K562 (cell line): ENCODE measurements at regions not wholly inside any gene's neighbourhood (a gene's known extent, or its start where the extent isn't known, plus 50 kb on each side); places are given as distances from the start of the nearest gene placed in this dataset.

Source experiments
- ATAC-seq: fragments of 200-7000 bp; cut with Tn5 transposase; 3 replicates; pipeline ENCODE4 v1.9.1; 2020; ENCODE audit warnings: moderate library complexity
- BruUV-seq: library from RNA; stranded (reverse); fragments of 400-500 nt; replicated peaks from 2 replicates; lab custom pipeline; 2021; lab: Mats Ljungman, UMichigan
- CTCF ChIA-PET: fragments of 300-600 bp; formaldehyde crosslinking; extraction: SDS; loops from one replicate; lab custom pipeline; 2021; ENCODE audit warnings: low intra/inter-chr PET ratio; lab: Yijun Ruan, JAX
- POLR2A ChIA-PET: fragments of 300-600, 350-650 bp; sonication (Branson Sonifier 250); formaldehyde crosslinking; extraction: SDS; loops from one replicate; lab custom pipeline; 2021; ENCODE audit warnings: antibody characterized with exemption, inconsistent platforms; lab: Yijun Ruan, JAX
- DNase-seq, 4 experiments: peaks; one replicate each; pipeline versions ENCODE4 v3.0.0 to v3.0.0-alpha.2; 2011 to 2018; ENCODE audit warnings: low spot score in 3 of 4, mixed read lengths in 3 of 4; ENCODE audit errors: extremely low read depth in 1 of 4
- FAIRE-seq: peaks from 2 replicates; lab custom pipeline; 2011; peaks lifted over from hg19 to GRCh38; lab: Jason Lieb, UNC
- H2AFZ ChIP-seq: 2 replicates; pipeline ENCODE4 v1.6.0; 2011; ENCODE audit warnings: low read depth, low read length, control low read depth, inconsistent platforms
- H3K27ac ChIP-seq: fragments of 200-600 bp; 3 replicates; pipeline ENCODE4 v1.8.0; 2011; ENCODE audit warnings: low read depth, mild to moderate bottlenecking, control low read depth, inconsistent platforms, low read length, moderate library complexity, mixed read lengths; ENCODE audit errors: extremely low read depth
- H3K27me3 ChIP-seq, 2 experiments: fragments of 300-600 bp in 1 of 2; 2 replicates in 1 of 2; 3 replicates in 1 of 2; pipeline versions ENCODE4 v1.6.0 to v1.8.0; 2011; ENCODE audit warnings: inconsistent platforms in 2 of 2, low read length in 2 of 2, mild to moderate bottlenecking in 1 of 2, mixed read lengths in 1 of 2, moderate library complexity in 1 of 2; ENCODE audit not compliant: control insufficient read depth in 2 of 2, insufficient read depth in 2 of 2
- H3K36me3 ChIP-seq: fragments of 300-600 bp; 3 replicates; pipeline ENCODE4 v1.8.0; 2011; ENCODE audit warnings: mild to moderate bottlenecking, low read length, inconsistent platforms; ENCODE audit not compliant: control insufficient read depth, insufficient read depth
- H3K4me1 ChIP-seq, 2 experiments: fragments of 200-600 bp in 1 of 2; replicated peaks in 1 of 2; 2 replicates in 1 of 2; 3 replicates in 1 of 2; pipeline versions ENCODE4 v1.5.1 to v1.8.0; 2011; ENCODE audit warnings: inconsistent platforms in 2 of 2, low read length in 2 of 2, mild to moderate bottlenecking in 1 of 2, mixed read lengths in 1 of 2, moderate library complexity in 1 of 2; ENCODE audit not compliant: control insufficient read depth in 2 of 2, insufficient read depth in 2 of 2
- H3K4me2 ChIP-seq: 2 replicates; pipeline ENCODE4 v1.6.1; 2011; ENCODE audit warnings: low read length, control low read depth, inconsistent platforms, mixed read lengths; ENCODE audit not compliant: insufficient read depth
- H3K4me3 ChIP-seq: fragments of 200-600 bp; sonication (generic), shearing (Covaris generic); 2 replicates; pipeline ENCODE4 v1.5.1; 2016; ENCODE audit warnings: control low read depth, inconsistent platforms
- H3K79me2 ChIP-seq: fragments of 200-600 bp; 3 replicates; pipeline ENCODE4 v1.8.0; 2011; ENCODE audit warnings: low read length, inconsistent platforms; ENCODE audit not compliant: control insufficient read depth, insufficient read depth
- H3K9ac ChIP-seq, 2 experiments: 2 replicates each; pipeline versions ENCODE4 v1.6.0 to v1.6.1; 2011; ENCODE audit warnings: low read depth in 2 of 2, low read length in 2 of 2, control low read depth in 1 of 2, inconsistent platforms in 1 of 2, mild to moderate bottlenecking in 1 of 2, mixed read lengths in 1 of 2; ENCODE audit not compliant: insufficient read depth in 1 of 2
- H3K9me1 ChIP-seq: one replicate; pipeline ENCODE4 v1.6.0; 2011; ENCODE audit warnings: inconsistent platforms, mild to moderate bottlenecking, low read length, moderate library complexity; ENCODE audit not compliant: control insufficient read depth, insufficient read depth
- H3K9me3 ChIP-seq: replicated peaks from 2 replicates; pipeline ENCODE4 v1.5.1; 2011; ENCODE audit warnings: low read depth, low read length, inconsistent platforms; ENCODE audit not compliant: control insufficient read depth, insufficient read depth
- H4K20me1 ChIP-seq: replicated peaks from 2 replicates; pipeline ENCODE4 v1.6.1; 2011; ENCODE audit warnings: low read length, inconsistent platforms, mixed read lengths; ENCODE audit not compliant: control insufficient read depth, insufficient read depth
- MBD1 ChIP-seq: fragments of 250-450 bp; sonication (Bioruptor Pico); IDR thresholded peaks from 2 replicates; pipeline ENCODE4 v1.8.0; 2022; ENCODE audit warnings: inconsistent platforms
- SMAD1 ChIP-seq: fragments of 150-350 bp; IDR thresholded peaks from 2 replicates; pipeline ENCODE4 v1.6.1; 2014; ENCODE audit warnings: low read length, low read depth; ENCODE audit not compliant: partially characterized antibody
- SMARCA5 ChIP-seq: fragments of 450-650 bp; IDR thresholded peaks from 2 replicates; pipeline ENCODE4 v1.6.1; 2016
- SRF ChIP-seq, 2 experiments: fragments of 250-450, 450-650 bp in 1 of 2; sonication (Bioruptor Pico) in 1 of 2; sonication (generic) in 1 of 2; formaldehyde crosslinking; IDR thresholded peaks; 2 replicates each; pipeline versions ENCODE4 v1.5.0 to v1.5.1; 2020 to 2022; ENCODE audit warnings: mild to moderate bottlenecking in 1 of 2, missing genetic modification reagents in 1 of 2
- STAT6 ChIP-seq: sonication (generic); formaldehyde crosslinking; IDR thresholded peaks from 2 replicates; pipeline ENCODE4 v1.8.1; 2023; ENCODE audit warnings: mild to moderate bottlenecking, missing genetic modification reagents
- TBP ChIP-seq: optimal IDR thresholded peaks from 2 replicates; pipeline ENCODE3; 2011; ENCODE audit warnings: low read depth, low read length, improper control_type of control experiment
- TFE3 ChIP-seq: fragments of 450-650 bp; formaldehyde crosslinking; IDR thresholded peaks from 2 replicates; pipeline ENCODE4 v1.4.0; 2020; ENCODE audit warnings: mild to moderate bottlenecking, mixed read lengths
- ZBED1 ChIP-seq: IDR thresholded peaks from 2 replicates; pipeline ENCODE4 v1.6.1; 2014
- ZNF263 ChIP-seq: sonication (generic); formaldehyde crosslinking; IDR thresholded peaks from 2 replicates; pipeline ENCODE4 v1.8.0; 2022; ENCODE audit warnings: mild to moderate bottlenecking, missing genetic modification reagents, borderline replicate concordance
- WGBS: fragments of 100-300 bp; shearing (Covaris generic); methylation state at CpG from one replicate; pipeline ENCODE4 v1.1.6; 2016; ENCODE audit warnings: low coverage, mixed read lengths; ENCODE audit not compliant: insufficient coverage; ENCODE audit errors: missing lambda C conversion rate; 5-methylcytosine and 5-hydroxymethylcytosine counted together
- in situ Hi-C: fragments of 300-500 bp; cut with MboI; formaldehyde crosslinking; loops from 4 replicates; pipeline ENCODE4 v1.15.0; 2018; ENCODE audit warnings: inconsistent platforms, mixed read lengths
- intact Hi-C: fragments of 100-400 bp; cut with micrococcal nuclease; formaldehyde crosslinking; loops from 2 replicates; pipeline ENCODE4 v1.14.2; 2022

GRCh38 chr6:113330636-113330946 lies 526.6 kb upstream of the MARCKS start:
- CTCF ChIA-PET, result no interaction called here
- Histone ChIP-seq H3K36me3 (no peaks in the 10 kb centered on the region), H3K79me2 (no peaks in the 10 kb centered on the region), H3K4me2 (no peak overlapping the region), H4K20me1 (no peaks in the 10 kb centered on the region), H3K4me3 (no peak overlapping the region), H3K9ac (no peak overlapping the region), H2AFZ (no peak overlapping the region), H3K27ac (no peak overlapping the region), H3K9me3 (no peaks in the 10 kb centered on the region), H3K27me3 (no peaks in the 10 kb centered on the region), H3K9me1 (no peaks in the 10 kb centered on the region), H3K4me1 (no peaks in the 10 kb centered on the region)
- no peak for DNase-seq
- BruUV-seq, result no TSS peak
- WGBS, result 0% methylated on average over 2 of the region's 2 CpGs
- in situ Hi-C loops, result no loop called here
- no peak for ATAC-seq
- intact Hi-C loops, result no loop called here
- FAIRE-seq, result no peak
- POLR2A ChIA-PET, result no interaction called here
- TF ChIP-seq TBP (no peak), SRF (CRISPR knock-in tag; IDR thresholded peaks at IDR 0.05) (no peak), TFE3 (CRISPR knock-in tag) (no peak), SMAD1 (no peak), MBD1 (CRISPR knock-in tag) (no peak), SMARCA5 (no peak), STAT6 (CRISPR knock-in tag) (no peak), ZNF263 (CRISPR knock-in tag) (no peak), ZBED1 (no peak)
